ENCODE measurements at regions not wholly inside any gene's neighbourhood (a gene's known extent, or its start where the extent isn't known, plus 50 kb on each side); places are given as distances from the start of the nearest gene placed in this dataset.

DNA sequence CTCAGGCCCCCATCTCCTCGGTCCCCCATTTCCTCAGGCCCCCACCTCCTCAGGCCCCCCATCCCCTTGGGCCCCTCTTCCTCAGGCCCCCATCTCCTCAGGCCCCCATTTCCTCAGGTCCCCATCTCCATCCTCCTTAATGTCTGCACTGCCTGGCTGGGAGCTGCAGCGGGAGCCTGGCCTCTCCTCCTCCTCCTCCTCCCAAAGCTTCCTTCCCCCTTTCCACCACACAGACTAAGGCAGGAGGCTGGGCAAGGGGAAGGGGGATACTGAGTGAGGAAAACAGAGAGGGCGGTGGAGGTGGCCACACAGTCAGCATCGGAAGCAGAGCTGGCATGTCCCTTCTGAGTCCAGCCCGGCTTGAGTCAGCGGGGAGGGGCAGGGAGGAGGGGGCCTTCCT, 122.6 kb upstream of the RPS6KA2 start:
- DNase-seq = no peak
- Mint-ChIP-seq H3K27me3 (peaks cover 10% of the 10 kb centered on the region), H3K4me1 (ENCODE audit: low read depth) (peaks cover 5% of the 10 kb centered on the region), H3K4me3 (no peak overlapping the region), H3K27ac (no peak overlapping the region), H3K36me3 (ENCODE audit: low read depth) (no peaks in the 10 kb centered on the region), H3K9me3 (no peaks in the 10 kb centered on the region)

DNA sequence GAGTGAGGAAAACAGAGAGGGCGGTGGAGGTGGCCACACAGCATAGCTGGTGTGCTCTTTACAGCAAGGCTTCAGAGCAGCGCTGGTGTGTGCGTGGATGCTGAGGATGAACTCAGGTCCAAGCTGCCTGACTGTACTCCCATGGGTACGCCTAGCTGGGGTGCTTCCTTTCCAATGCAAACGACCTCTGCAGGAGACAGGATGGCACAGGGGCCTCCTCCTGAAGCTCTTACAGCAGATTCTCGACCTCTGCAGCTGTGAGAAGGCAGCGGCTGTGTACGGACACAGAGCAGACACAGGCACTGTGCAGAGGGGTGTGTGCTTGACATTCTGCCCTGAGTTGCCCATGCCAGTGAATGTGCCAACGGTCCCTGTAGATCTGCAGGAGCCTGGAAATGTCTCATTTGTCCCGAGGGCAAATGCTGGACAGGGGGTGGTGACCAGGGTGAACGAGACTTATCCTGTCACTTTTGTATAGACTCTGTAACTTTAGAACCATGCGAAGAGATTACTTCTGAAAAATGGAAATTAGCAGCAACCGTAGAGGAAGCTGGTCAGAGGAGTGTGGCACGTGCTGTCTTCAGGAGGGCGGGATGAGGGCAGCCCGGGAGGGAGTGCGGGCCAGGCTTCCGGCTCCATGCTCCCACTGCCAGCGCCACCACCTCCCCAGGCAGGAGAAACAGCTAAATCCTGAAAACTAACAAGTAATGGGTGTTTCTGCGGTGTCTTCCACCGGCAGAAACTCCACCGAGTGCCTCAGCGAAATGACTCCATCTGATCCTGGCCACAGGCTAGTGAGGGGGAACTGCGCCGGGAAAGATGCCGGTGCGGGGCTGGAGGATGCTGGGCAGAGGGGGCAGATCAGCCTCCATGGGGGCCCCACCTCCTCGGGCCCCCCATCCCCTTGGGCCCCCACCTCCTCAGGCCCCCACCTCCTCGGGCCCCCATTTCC, 120.9 kb upstream of the RPS6KA2 start:
- Mint-ChIP-seq H3K4me3 (no peak overlapping the region), H3K27me3 (peaks cover 5% of the 10 kb centered on the region)
- DNase-seq = no peak

DNA sequence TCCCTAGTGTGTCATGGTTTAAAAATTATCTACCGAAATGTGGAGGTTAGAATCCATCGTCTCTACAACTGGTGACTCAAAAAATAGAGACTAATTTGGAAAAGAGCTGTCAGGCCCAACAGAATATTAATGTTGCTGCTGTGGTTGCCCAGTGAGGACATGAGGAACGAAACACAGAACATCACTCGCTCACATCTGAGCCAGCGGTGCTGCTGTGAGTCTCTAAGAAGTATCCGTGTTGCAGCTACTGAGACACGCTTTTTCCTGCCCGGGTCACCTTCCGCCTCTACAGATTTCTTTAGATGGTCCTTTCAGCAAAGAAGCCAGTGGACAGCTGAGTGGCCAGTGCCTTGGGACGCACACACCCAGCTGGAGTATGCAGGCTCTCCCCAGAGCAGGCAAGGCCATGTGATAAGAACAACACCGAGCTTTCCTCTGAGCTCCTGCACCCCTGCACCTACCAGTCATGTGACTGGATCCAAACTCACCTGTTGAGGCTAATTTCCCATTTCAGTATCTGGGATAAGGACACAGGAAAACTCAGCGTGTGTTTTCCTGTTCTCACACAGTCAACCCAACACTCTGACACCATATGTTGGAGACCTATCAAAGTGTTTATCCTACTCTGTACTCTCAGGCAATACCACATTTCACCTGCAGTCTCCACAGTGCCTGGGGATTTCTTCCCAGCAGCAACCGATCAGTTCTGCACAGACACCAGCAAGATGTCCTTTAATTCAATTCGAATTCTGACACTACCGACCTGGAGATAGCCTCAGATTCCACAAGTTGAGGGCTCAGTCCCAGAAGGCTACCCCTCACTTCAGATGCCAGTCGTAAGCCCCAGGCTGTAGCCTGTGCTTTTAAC, 119.0 kb upstream of the RPS6KA2 start:
- Mint-ChIP-seq H3K36me3 (ENCODE audit: low read depth) (no peaks in the 10 kb centered on the region), H3K27ac (no peak overlapping the region), H3K4me3 (no peak overlapping the region), H3K4me1 (ENCODE audit: low read depth) (peaks cover 5% of the 10 kb centered on the region), H3K27me3 (peaks cover 5% of the 10 kb centered on the region), H3K9me3 (no peaks in the 10 kb centered on the region)
- DNase-seq = no peak

More for the DNA sequence above, 120.9 kb upstream of the RPS6KA2 start:
- H3K9me3 Mint-ChIP-seq = no peaks in the 10 kb centered on the region
- H3K4me1 Mint-ChIP-seq (ENCODE audit: low read depth) = peaks cover 5% of the 10 kb centered on the region
- H3K27ac Mint-ChIP-seq = no peak overlapping the region
- H3K36me3 Mint-ChIP-seq (ENCODE audit: low read depth) = no peaks in the 10 kb centered on the region

DNA sequence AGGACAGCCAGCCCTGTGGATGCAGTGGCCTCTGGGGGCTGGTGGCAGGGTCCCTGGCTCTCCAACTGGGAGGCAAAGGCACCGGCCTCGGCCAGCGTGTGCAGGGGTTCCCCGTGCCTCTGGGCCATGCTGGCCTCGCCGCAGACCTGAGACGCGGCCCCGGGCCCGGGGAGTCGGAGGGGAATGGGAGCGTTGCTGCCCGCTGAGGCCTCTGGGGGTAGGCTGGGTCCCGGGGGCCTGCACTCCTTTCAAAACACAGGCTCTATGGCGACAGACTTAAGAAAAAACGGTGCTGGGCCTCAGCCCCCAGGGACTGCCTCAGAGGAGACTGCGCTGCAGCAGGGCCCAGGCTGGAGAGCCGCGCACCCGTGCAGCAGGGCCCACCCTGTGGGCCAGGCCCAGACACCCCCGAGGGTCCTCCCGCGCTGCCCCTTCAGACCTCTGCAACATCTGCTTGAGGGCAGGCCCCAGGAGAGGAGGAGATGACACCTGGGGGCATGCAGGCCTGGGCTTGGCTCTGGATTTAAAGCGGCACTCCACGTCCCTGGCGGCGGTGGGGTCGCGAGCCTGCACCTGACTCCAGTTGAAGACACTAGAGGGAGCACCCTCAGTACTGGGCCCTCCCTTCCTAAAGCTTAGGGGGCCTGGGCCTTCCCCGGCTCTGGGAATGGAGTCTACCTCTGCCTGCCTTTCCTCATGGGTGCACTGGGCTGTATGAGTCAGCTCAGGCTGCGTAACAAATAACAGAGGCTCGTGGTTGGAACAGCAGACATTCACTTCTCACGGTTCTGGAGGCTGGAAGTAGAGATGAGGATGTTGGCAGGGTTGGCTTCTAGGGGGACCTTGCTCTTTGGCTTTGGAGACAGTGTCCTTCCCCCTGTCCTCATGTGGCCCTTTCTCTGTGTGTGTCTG, 117.4 kb upstream of the RPS6KA2 start:
- Mint-ChIP-seq H3K36me3 (ENCODE audit: low read depth) (no peaks in the 10 kb centered on the region), H3K27me3 (no peaks in the 10 kb centered on the region), H3K4me1 (ENCODE audit: low read depth) (no peaks in the 10 kb centered on the region), H3K9me3 (no peaks in the 10 kb centered on the region), H3K27ac (no peak overlapping the region), H3K4me3 (no peak overlapping the region)
- no peak for DNase-seq

DNA sequence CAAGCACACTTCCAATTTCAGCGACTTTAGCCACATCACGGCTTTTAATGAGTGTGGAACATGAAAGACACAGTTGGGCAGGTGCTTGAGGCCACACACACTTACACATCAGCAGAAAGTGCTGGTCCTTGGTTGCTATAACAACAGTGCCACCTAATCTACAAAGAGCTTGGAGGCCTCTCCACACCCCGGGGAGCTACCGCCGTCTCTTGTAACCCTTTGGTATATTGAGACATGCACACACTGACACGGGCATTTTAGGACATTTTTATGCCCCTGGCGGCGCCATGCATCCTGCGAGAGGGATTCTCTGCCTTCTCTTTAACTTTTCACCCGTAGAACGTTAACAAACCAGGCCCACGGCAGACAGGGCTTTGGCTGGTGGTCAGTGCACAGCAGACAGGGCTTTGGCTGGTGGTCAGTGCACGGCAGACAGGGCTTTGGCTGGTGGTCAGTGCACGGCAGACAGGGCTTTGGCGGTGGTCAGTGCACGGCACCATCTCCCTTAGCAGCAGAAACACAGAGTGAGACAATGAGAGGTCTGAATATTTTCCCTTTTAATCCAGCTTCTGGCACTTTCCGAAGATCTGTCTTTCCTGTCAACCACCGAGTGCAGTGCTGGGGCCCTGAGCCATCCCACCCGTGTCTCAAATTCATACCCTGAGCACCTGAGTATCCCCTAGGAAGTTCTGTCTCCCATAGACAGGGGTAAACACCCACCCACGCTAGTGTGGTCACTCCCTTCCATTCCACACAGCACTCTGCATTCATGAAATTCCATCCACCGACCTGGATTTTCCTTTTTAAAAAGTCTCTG, 116.6 kb upstream of the RPS6KA2 start:
- no peaks in the 10 kb centered on the region for H3K27me3 Mint-ChIP-seq
- H3K27ac Mint-ChIP-seq = no peak overlapping the region
- no peak for DNase-seq
- H3K9me3 Mint-ChIP-seq = no peaks in the 10 kb centered on the region
- no peak overlapping the region for H3K4me3 Mint-ChIP-seq
- no peaks in the 10 kb centered on the region for H3K4me1 Mint-ChIP-seq (ENCODE audit: low read depth)
- no peaks in the 10 kb centered on the region for H3K36me3 Mint-ChIP-seq (ENCODE audit: low read depth)

DNA sequence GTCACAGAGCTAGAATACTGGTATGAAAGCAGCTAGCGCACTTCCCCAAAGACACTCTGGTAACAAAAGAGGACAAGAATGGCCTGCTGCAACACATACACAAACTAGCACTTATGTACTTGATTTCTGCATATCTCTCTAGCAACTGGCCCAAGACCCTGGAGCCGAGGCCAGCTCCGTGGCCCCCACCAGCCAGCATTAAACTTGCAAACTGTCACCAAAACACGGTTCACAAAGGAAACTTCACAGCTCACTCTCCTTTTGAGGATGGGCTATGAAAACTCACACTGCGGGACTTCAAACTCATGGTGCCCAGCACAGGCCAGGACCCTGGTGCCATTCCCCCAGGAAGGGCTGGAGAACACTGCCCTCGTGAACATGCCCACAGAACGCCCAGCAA, 115.9 kb upstream of the RPS6KA2 start:
- Mint-ChIP-seq H3K9me3 (no peaks in the 10 kb centered on the region), H3K4me3 (no peak overlapping the region), H3K36me3 (ENCODE audit: low read depth) (no peaks in the 10 kb centered on the region), H3K27me3 (no peaks in the 10 kb centered on the region), H3K27ac (no peak overlapping the region), H3K4me1 (ENCODE audit: low read depth) (no peaks in the 10 kb centered on the region)
- DNase-seq = no peak

DNA sequence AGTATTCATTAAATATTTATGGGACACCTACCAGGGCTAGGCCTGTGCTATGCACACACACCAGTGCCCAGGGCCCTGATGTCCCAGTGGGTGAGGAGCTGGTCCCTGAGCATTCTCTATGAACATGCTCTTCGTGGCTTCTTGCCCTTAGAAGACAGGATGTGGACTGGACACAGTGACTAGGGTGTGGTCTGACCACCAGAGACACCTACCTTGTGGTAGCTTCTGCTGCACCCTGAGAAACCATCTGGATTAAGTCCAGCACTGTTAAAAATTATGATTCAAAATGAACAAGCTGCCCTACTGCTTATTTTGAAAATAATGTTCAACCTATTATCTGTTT, 112.9 kb upstream of the RPS6KA2 start:
- no peak overlapping the region for H3K27ac Mint-ChIP-seq
- H3K36me3 Mint-ChIP-seq (ENCODE audit: low read depth) = no peaks in the 10 kb centered on the region
- no peak overlapping the region for H3K4me3 Mint-ChIP-seq
- no peaks in the 10 kb centered on the region for H3K9me3 Mint-ChIP-seq
- no peak for DNase-seq
- H3K4me1 Mint-ChIP-seq (ENCODE audit: low read depth) = no peaks in the 10 kb centered on the region
- no peaks in the 10 kb centered on the region for H3K27me3 Mint-ChIP-seq

DNA sequence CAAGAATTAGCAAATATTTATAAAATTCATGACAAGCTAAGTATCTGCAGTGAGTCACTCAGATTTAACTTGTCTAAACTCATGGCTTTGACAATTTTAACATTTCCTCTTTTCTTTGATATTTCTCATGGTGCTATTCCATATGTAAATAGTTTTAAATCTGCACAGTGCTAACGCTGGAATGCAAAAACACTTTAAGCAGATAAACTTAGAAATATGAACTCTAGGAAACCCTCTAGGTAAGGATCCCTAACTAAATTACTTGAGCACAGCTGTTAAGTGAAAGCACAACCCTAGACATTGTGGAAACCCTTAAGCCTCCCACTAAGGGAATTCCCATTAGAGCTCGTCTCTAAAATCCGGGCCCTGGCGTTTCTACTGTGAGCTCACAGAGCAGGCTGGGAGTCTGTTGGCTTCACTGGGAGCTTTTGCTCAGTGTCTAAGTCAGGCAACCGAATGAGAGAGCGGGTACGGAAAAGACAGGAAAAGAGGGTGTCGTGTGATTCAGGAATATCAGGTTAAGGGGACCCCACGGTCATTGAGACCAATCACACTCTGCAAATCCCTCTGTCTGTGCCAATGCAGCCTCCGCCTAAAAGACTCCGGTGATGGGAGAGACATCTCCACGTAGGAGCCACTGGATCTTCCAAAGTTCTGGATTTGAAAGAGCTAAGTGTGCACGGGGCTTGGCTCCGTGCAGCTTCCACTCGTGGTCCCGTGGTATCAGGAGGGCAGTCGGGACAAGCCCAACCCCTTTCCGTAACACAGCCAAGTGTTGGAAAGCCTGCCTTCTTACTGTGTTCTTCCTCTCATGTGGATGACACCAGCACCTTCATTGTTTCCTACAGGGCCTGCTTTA, 112.3 kb upstream of the RPS6KA2 start:
- no peak for DNase-seq
- no peak overlapping the region for H3K4me3 Mint-ChIP-seq
- no peaks in the 10 kb centered on the region for H3K36me3 Mint-ChIP-seq (ENCODE audit: low read depth)
- no peaks in the 10 kb centered on the region for H3K9me3 Mint-ChIP-seq
- no peaks in the 10 kb centered on the region for H3K27me3 Mint-ChIP-seq
- no peak overlapping the region for H3K27ac Mint-ChIP-seq
- H3K4me1 Mint-ChIP-seq (ENCODE audit: low read depth) = no peaks in the 10 kb centered on the region

DNA sequence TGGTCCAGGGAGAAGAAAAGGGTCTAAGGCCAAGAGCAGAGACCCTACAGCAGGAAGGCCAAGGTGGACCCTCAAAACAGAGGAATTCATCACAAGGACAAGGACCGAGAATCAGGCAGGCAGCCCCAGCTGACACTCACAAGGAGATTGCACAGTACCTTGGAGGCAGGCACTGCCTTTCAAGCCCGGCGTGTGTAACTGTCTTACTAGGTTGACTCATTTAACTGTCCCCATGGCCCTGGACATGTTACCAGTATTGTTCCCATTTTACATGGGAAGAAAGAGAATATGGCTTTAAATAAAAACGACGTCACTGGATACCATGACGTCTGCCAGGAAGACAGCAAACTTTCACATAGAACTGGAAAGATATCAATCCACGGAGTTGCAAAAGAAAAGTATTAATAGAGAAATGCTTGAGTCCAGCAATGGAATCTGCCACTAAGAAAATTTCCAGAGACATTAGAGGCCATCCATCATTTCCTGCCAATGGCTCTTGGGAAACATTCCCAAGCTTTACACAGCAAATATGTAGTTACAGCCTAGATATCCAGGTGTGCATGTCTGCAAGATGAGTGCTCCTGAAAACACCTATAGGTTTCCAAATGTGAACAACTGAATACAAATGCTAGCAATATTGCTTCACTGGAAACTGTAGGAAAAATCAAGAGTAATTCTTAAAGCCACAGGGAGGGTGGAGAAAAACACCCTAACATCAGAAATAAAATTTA, 111.5 kb upstream of the RPS6KA2 start:
- no peaks in the 10 kb centered on the region for H3K9me3 Mint-ChIP-seq
- no peak overlapping the region for H3K27ac Mint-ChIP-seq
- no peak overlapping the region for H3K4me3 Mint-ChIP-seq
- no peaks in the 10 kb centered on the region for H3K36me3 Mint-ChIP-seq (ENCODE audit: low read depth)
- no peak for DNase-seq
- no peaks in the 10 kb centered on the region for H3K4me1 Mint-ChIP-seq (ENCODE audit: low read depth)
- no peaks in the 10 kb centered on the region for H3K27me3 Mint-ChIP-seq

DNA sequence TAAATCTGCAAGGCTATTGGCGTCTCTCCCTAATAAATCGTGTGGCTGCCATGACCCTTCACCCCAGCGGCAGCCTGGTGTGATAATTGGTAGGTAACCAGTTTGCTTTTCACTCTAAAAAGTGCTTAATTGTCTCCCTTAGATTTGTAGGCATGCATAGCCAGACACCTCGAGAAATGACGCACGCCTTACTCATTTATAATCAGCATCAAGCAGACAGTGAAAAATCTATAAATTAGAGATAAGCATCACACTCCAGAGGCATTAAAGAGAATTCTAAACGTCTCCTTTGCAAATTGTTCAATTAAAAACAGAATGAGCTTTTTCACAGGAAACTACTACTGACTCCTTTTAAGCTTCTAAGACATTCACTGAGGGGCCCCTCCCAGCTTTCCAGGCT, 110.2 kb upstream of the RPS6KA2 start:
- Mint-ChIP-seq H3K4me1 (ENCODE audit: low read depth) (no peaks in the 10 kb centered on the region), H3K4me3 (no peak overlapping the region)

DNA sequence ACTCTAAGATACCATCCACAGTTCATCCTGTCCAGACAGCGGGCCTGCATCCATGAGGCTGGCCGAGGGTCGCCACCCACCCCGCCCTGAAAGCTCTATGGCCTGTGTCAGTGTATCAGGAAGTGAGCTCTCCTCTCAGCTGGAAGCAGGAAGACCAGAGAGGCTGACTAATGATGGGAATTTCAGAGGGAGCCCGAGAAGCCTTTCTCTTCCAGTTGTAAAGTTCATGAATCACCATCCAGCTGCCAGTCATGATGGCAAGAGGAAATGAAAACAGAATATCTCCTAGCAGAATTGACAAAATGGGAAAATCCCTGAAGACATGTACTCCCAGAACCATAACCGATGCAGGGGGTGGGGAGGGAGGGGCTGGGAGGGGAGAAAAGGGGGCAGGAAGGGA, 109.6 kb upstream of the RPS6KA2 start:
- peak overlapping the region; percentile 23 for H3K27ac Mint-ChIP-seq
- no peaks in the 10 kb centered on the region for H3K4me1 Mint-ChIP-seq (ENCODE audit: low read depth)
- H3K4me3 Mint-ChIP-seq = no peak overlapping the region
- no peaks in the 10 kb centered on the region for H3K36me3 Mint-ChIP-seq (ENCODE audit: low read depth)
- no peaks in the 10 kb centered on the region for H3K27me3 Mint-ChIP-seq
- no peaks in the 10 kb centered on the region for H3K9me3 Mint-ChIP-seq
- no peak for DNase-seq

More for the DNA sequence above, 110.2 kb upstream of the RPS6KA2 start:
- H3K36me3 Mint-ChIP-seq (ENCODE audit: low read depth) = no peaks in the 10 kb centered on the region
- DNase-seq = no peak
- H3K27ac Mint-ChIP-seq = no peak overlapping the region
- no peaks in the 10 kb centered on the region for H3K9me3 Mint-ChIP-seq
- H3K27me3 Mint-ChIP-seq = no peaks in the 10 kb centered on the region

DNA sequence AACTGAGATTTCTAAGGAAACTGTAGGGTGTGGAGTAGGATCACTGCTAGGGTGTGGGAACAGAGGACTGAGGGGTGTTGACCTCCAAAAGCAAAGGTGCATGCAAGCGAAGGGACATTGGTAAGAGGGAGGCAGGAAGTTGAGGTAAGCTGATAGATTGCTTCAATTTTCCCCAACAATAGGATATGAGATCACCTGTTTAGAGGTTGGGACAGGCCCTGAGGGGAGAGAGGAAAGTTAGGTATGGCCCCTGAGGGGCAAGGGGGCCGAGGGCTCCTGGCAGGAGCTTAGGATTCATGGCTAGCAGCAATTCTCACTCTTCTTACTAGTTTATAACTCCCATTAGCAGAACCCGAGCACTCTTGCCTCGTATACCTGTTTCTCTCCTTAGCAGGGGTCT, 106.8 kb upstream of the RPS6KA2 start:
- no peaks in the 10 kb centered on the region for H3K9me3 Mint-ChIP-seq
- no peak for DNase-seq
- no peak overlapping the region for H3K4me3 Mint-ChIP-seq
- H3K27ac Mint-ChIP-seq = no peak overlapping the region
- H3K27me3 Mint-ChIP-seq = no peaks in the 10 kb centered on the region
- H3K36me3 Mint-ChIP-seq (ENCODE audit: low read depth) = no peaks in the 10 kb centered on the region
- peaks cover 9% of the 10 kb centered on the region for H3K4me1 Mint-ChIP-seq (ENCODE audit: low read depth)
